ENCODE measurements at regions not wholly inside any gene's neighbourhood (a gene's known extent, or its start where the extent isn't known, plus 50 kb on each side); places are given as distances from the start of the nearest gene placed in this dataset.

GRCh38 chr22:48586799-48587185 lies 1240.9 kb downstream of the BRD1 start:
- no peak for TF ChIP-seq CTCF (IDR thresholded peaks at IDR 0.05; ENCODE audit: insufficient read depth, low read depth, low read length)
- no peak overlapping the region for H3K4me3 ChIP-seq (ENCODE audit: low read depth, low read length)
- H3K27me3 ChIP-seq (ENCODE audit: control insufficient read depth, insufficient read depth, low read length) = no peaks in the 10 kb centered on the region
- DNase-seq (ENCODE audit: low read depth) = no peak
- ChIA-PET CTCF (no interaction called here), POLR2A (no interaction called here)
- H3K36me3 ChIP-seq (ENCODE audit: control insufficient read depth, insufficient read depth, low read length) = no peaks in the 10 kb centered on the region

GRCh38 chr22:48585916-48586798 lies 1241.5 kb downstream of the BRD1 start:
- POLR2A ChIA-PET = no interaction called here
- TF ChIP-seq CTCF (IDR thresholded peaks at IDR 0.05; ENCODE audit: insufficient read depth, low read depth, low read length) = no peak
- CTCF ChIA-PET = no interaction called here

GRCh38 chr22:48584170-48584569 lies 1243.5 kb downstream of the BRD1 start:
- ChIA-PET POLR2A (no interaction called here), CTCF (no interaction called here)
- Histone ChIP-seq H3K4me3 (ENCODE audit: low read depth, low read length) (no peak overlapping the region), H3K36me3 (ENCODE audit: control insufficient read depth, insufficient read depth, low read length) (no peaks in the 10 kb centered on the region), H3K27me3 (ENCODE audit: control insufficient read depth, insufficient read depth, low read length) (no peaks in the 10 kb centered on the region)
- DNase-seq (ENCODE audit: low read depth) = no peak
- TF ChIP-seq CTCF (IDR thresholded peaks at IDR 0.05; ENCODE audit: insufficient read depth, low read depth, low read length) = no peak

More at GRCh38 chr22:48585916-48586798, 1241.5 kb downstream of the BRD1 start:
- DNase-seq (ENCODE audit: low read depth) = no peak
- no peak overlapping the region for H3K4me3 ChIP-seq (ENCODE audit: low read depth, low read length)
- no peaks in the 10 kb centered on the region for H3K27me3 ChIP-seq (ENCODE audit: control insufficient read depth, insufficient read depth, low read length)
- H3K36me3 ChIP-seq (ENCODE audit: control insufficient read depth, insufficient read depth, low read length) = no peaks in the 10 kb centered on the region

GRCh38 chr22:48581796-48582469 lies 1245.7 kb downstream of the BRD1 start:
- no peak overlapping the region for H3K4me3 ChIP-seq (ENCODE audit: low read depth, low read length)
- ChIA-PET POLR2A (no interaction called here), CTCF (no interaction called here)
- H3K27me3 ChIP-seq (ENCODE audit: control insufficient read depth, insufficient read depth, low read length) = no peaks in the 10 kb centered on the region
- H3K36me3 ChIP-seq (ENCODE audit: control insufficient read depth, insufficient read depth, low read length) = no peaks in the 10 kb centered on the region
- DNase-seq (ENCODE audit: low read depth) = no peak
- TF ChIP-seq CTCF (IDR thresholded peaks at IDR 0.05; ENCODE audit: insufficient read depth, low read depth, low read length) = no peak

GRCh38 chr22:48581205-48581766 lies 1246.4 kb downstream of the BRD1 start:
- no peak for DNase-seq (ENCODE audit: low read depth)
- Histone ChIP-seq H3K36me3 (ENCODE audit: control insufficient read depth, insufficient read depth, low read length) (no peaks in the 10 kb centered on the region), H3K27me3 (ENCODE audit: control insufficient read depth, insufficient read depth, low read length) (no peaks in the 10 kb centered on the region), H3K4me3 (ENCODE audit: low read depth, low read length) (no peak overlapping the region)
- CTCF ChIA-PET = no interaction called here
- TF ChIP-seq CTCF (IDR thresholded peaks at IDR 0.05; ENCODE audit: insufficient read depth, low read depth, low read length) = no peak
- POLR2A ChIA-PET = no interaction called here

All from BJ (cell line).